ENCODE measurements at regions not wholly inside any gene's neighbourhood (a gene's known extent, or its start where the extent isn't known, plus 50 kb on each side); places are given as distances from the start of the nearest gene placed in this dataset.
"Not testable (repeated sequence)": the region's sequence is repeated elsewhere in the genome, so short reads cannot be mapped to it uniquely, and the experiment has no call there.

GRCh38 chr2:101645886-101646285 lies 51.6 kb upstream of the MAP4K4 start:
- intact Hi-C loops (cut with micrococcal nuclease), result not testable (repeated sequence)

- intact Hi-C loops (cut with micrococcal nuclease), result no loop called here
Measured at GRCh38 chr2:101644842-101645383, 52.6 kb upstream of the MAP4K4 start.

- intact Hi-C loops (cut with micrococcal nuclease), result no loop called here
Measured at GRCh38 chr2:101643004-101643524, 54.4 kb upstream of the MAP4K4 start.

GRCh38 chr2:101638817-101639605 lies 58.5 kb upstream of the MAP4K4 start:
- intact Hi-C loops (cut with micrococcal nuclease), result no loop called here

GRCh38 chr2:101638181-101638711 lies 59.3 kb upstream of the MAP4K4 start:
- intact Hi-C loops (cut with micrococcal nuclease), result no loop called here

- intact Hi-C loops (cut with micrococcal nuclease), result no loop called here
Measured at GRCh38 chr2:101630224-101630949, 67.1 kb upstream of the MAP4K4 start.

GRCh38 chr2:101628030-101628392 lies 69.5 kb upstream of the MAP4K4 start:
- intact Hi-C loops (cut with micrococcal nuclease), result no loop called here

- intact Hi-C loops (cut with micrococcal nuclease), result no loop called here
Measured at GRCh38 chr2:101627285-101628029, 70.0 kb upstream of the MAP4K4 start.

- intact Hi-C loops (cut with micrococcal nuclease), result not testable (repeated sequence)
Measured at GRCh38 chr2:101625814-101626213, 71.7 kb upstream of the MAP4K4 start.

- intact Hi-C loops (cut with micrococcal nuclease), result no loop called here
Measured at GRCh38 chr2:101625387-101625786, 72.1 kb upstream of the MAP4K4 start.

- intact Hi-C loops (cut with micrococcal nuclease), result no loop called here
Measured at GRCh38 chr2:101624706-101625332, 72.7 kb upstream of the MAP4K4 start.

GRCh38 chr2:101623031-101623521 lies 74.4 kb upstream of the MAP4K4 start:
- intact Hi-C loops (cut with micrococcal nuclease), result no loop called here

GRCh38 chr2:101622210-101623030 lies 75.1 kb upstream of the MAP4K4 start:
- intact Hi-C loops (cut with micrococcal nuclease), result no loop called here

GRCh38 chr2:101619191-101619591 lies 78.3 kb upstream of the MAP4K4 start:
- intact Hi-C loops (cut with micrococcal nuclease), result no loop called here

GRCh38 chr2:101617796-101618195 lies 79.7 kb upstream of the MAP4K4 start:
- intact Hi-C loops (cut with micrococcal nuclease), result no loop called here

GRCh38 chr2:101617188-101617587 lies 80.3 kb upstream of the MAP4K4 start:
- intact Hi-C loops (cut with micrococcal nuclease), result no loop called here

- intact Hi-C loops (cut with micrococcal nuclease), result no loop called here
Measured at GRCh38 chr2:101614127-101614759, 83.3 kb upstream of the MAP4K4 start.

GRCh38 chr2:101613056-101613704 lies 84.3 kb upstream of the MAP4K4 start:
- intact Hi-C loops (cut with micrococcal nuclease), result no loop called here

- intact Hi-C loops (cut with micrococcal nuclease), result no loop called here
Measured at GRCh38 chr2:101612019-101612418, 85.5 kb upstream of the MAP4K4 start.
